HepG2 (cell line): ENCODE measurements at regions not wholly inside any gene's neighbourhood (a gene's known extent, or its start where the extent isn't known, plus 50 kb on each side); places are given as distances from the start of the nearest gene placed in this dataset.

Experiments used
- ATAC-seq: fragments of 200-7000 bp; cut with Tn5 transposase; 3 replicates; pipeline ENCODE4 v1.9.1; 2020; ENCODE audit warnings: mild to moderate bottlenecking, moderate library complexity
- BruUV-seq: library from RNA; stranded (reverse); fragments of 400-500 nt; replicated peaks from 2 replicates; lab custom pipeline; 2021; lab: Mats Ljungman, UMichigan
- CTCF ChIA-PET: fragments of 300-600 bp; formaldehyde crosslinking; extraction: SDS; loops from one replicate; lab custom pipeline; 2021; ENCODE audit warnings: low total read pairs, inconsistent platforms, low intra/inter-chr PET ratio; lab: Yijun Ruan, JAX
- POLR2A ChIA-PET: fragments of 350-600 bp; sonication (Branson Sonifier 250); formaldehyde crosslinking; loops from one replicate; lab custom pipeline; 2020; ENCODE audit warnings: antibody characterized with exemption, inconsistent platforms; lab: Yijun Ruan, JAX
- DNase-seq: peaks from one replicate; pipeline ENCODE4 v3.0.0-alpha.2; 2015; ENCODE audit warnings: low spot score
- FAIRE-seq: peaks from 3 replicates; lab custom pipeline; 2011; peaks lifted over from hg19 to GRCh38; lab: Jason Lieb, UNC
- H2AFZ ChIP-seq: one replicate; pipeline ENCODE4 v1.6.1; 2011; ENCODE audit warnings: low read length, inconsistent platforms
- H3K27ac ChIP-seq: fragments of 300-600 bp; 3 replicates; pipeline ENCODE4 v1.8.0; 2011; ENCODE audit warnings: mixed run types, mild to moderate bottlenecking, mixed read lengths, low read length, inconsistent platforms; ENCODE audit not compliant: insufficient read depth; ENCODE audit errors: extremely low read length
- H3K27me3 ChIP-seq, 2 experiments: fragments of 200-600 bp in 1 of 2; 2 replicates in 1 of 2; 3 replicates in 1 of 2; pipeline versions ENCODE4 v1.6.0 to v1.8.0; 2011; ENCODE audit warnings: low read length in 2 of 2, mild to moderate bottlenecking in 2 of 2, moderate library complexity in 2 of 2, inconsistent platforms in 1 of 2; ENCODE audit not compliant: insufficient read depth in 2 of 2, control insufficient read depth in 1 of 2
- H3K36me3 ChIP-seq, 2 experiments: fragments of 200-600 bp in 1 of 2; replicated peaks in 1 of 2; 2 replicates in 1 of 2; 3 replicates in 1 of 2; pipeline versions ENCODE4 v1.5.1 to v1.8.0; 2011; ENCODE audit warnings: low read length in 2 of 2, inconsistent platforms in 1 of 2; ENCODE audit not compliant: insufficient read depth in 2 of 2, control insufficient read depth in 1 of 2
- H3K4me1 ChIP-seq: 2 replicates; pipeline ENCODE4 v1.5.1; 2012; ENCODE audit warnings: low read length, inconsistent platforms; ENCODE audit not compliant: insufficient read depth
- H3K4me2 ChIP-seq: 2 replicates; pipeline ENCODE4 v1.6.0; 2011; ENCODE audit warnings: low read depth, low read length, inconsistent platforms
- H3K4me3 ChIP-seq, 3 experiments: fragments of 200-600 bp in 1 of 3; sonication (generic), shearing (Covaris generic) in 1 of 3; replicated peaks in 1 of 3; 2 replicates each; pipeline ENCODE4 v1.5.1; 2011 to 2016; ENCODE audit warnings: low read length in 3 of 3, inconsistent platforms in 2 of 3, low read depth in 2 of 3, mild to moderate bottlenecking in 2 of 3, control low read depth in 1 of 3, mixed read lengths in 1 of 3; ENCODE audit not compliant: insufficient read depth in 1 of 3
- H3K79me2 ChIP-seq: one replicate; pipeline ENCODE4 v1.6.1; 2011; ENCODE audit warnings: low read length, inconsistent platforms; ENCODE audit not compliant: insufficient read depth
- H3K9ac ChIP-seq: 2 replicates; pipeline ENCODE4 v1.6.0; 2011; ENCODE audit warnings: mild to moderate bottlenecking, low read depth, low read length, inconsistent platforms; ENCODE audit not compliant: insufficient read depth
- H3K9me3 ChIP-seq: 2 replicates; pipeline ENCODE4 v1.5.1; 2012; ENCODE audit warnings: mild to moderate bottlenecking, low read length
- H4K20me1 ChIP-seq: 2 replicates; pipeline ENCODE4 v1.6.0; 2011; ENCODE audit warnings: inconsistent platforms, mild to moderate bottlenecking, low read length, moderate library complexity; ENCODE audit not compliant: insufficient read depth
- MTF1 ChIP-seq: sonication (generic); formaldehyde crosslinking; IDR thresholded peaks from 2 replicates; pipeline ENCODE4 v1.5.0; 2020; ENCODE audit warnings: missing genetic modification reagents
- SMAD9 ChIP-seq: sonication (generic); formaldehyde crosslinking; IDR thresholded peaks from 2 replicates; pipeline ENCODE4 v1.5.1; 2020; ENCODE audit warnings: mild to moderate bottlenecking, missing genetic modification reagents
- ZBTB20 ChIP-seq: sonication (generic); formaldehyde crosslinking; IDR thresholded peaks from 2 replicates; pipeline ENCODE4 v1.8.1; 2023; ENCODE audit warnings: missing genetic modification reagents, low read depth, mild to moderate bottlenecking, borderline replicate concordance
- WGBS: methylation state at CpG from one replicate; pipeline ENCODE4 v1.1.6; 2017; ENCODE audit warnings: low lambda C conversion rate; 5-methylcytosine and 5-hydroxymethylcytosine counted together
- in situ Hi-C: cut with HindIII; loops from 2 replicates; pipeline ENCODE4 v1.10.0; 2017; ENCODE audit warnings: low pct_unique_long_range_greater_than_20kb; ENCODE audit not compliant: extremely low pct_ligation_motif_present
- intact Hi-C: fragments of 100-400 bp; cut with micrococcal nuclease; formaldehyde crosslinking; loops from one replicate; pipeline ENCODE4 v1.10.0; 2022; ENCODE audit not compliant: unreplicated experiment
- TF ChIP-seq, protein P1 (sequence below): sonication (generic); formaldehyde crosslinking; IDR thresholded peaks from 2 replicates; pipeline ENCODE4 v1.8.1; 2022; ENCODE audit warnings: mild to moderate bottlenecking, missing genetic modification reagents
- TF ChIP-seq, protein P2 (sequence below): sonication (generic); formaldehyde crosslinking; IDR thresholded peaks from 2 replicates; pipeline ENCODE4 v1.9.0; 2022; ENCODE audit warnings: low read depth, missing genetic modification reagents

DNA sequence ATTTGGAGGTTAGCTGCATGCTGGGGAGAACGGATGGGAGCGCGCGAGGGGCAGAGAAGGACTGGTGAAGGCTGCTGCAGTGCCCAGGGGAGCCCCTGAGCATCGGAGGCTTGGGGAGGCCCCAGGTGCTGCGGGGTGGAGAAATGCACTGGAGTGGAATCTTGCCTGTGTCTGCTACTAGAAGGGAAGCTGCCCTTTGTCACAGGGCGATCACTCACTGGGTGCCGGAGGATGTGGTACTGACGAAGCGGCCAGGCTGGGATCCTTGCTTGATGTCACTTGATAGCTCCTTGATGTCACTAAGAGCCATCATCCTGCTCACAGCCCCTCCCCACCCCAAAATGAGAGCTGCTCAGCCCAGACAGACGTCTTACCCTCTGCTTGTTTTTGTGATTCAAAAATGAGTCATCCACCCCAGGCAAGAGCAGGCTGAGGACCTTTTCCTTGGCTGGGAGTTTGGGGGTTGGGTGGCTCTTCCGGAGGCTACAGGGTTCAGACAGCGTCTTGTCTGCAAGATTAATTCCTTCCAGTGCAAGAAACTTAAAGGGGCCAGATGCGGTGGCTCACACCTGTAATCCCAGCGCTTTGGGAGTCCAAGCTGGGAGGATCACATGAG lies 62.6 kb upstream of the PMEPA1 start:
- H3K4me3 ChIP-seq: no peak overlapping the region
- H3K4me2 ChIP-seq: no peak overlapping the region
- H3K27ac ChIP-seq: no peak overlapping the region
- no peaks in the 10 kb centered on the region for H3K9me3 ChIP-seq
- POLR2A ChIA-PET: no interaction called here
- H4K20me1 ChIP-seq: no peaks in the 10 kb centered on the region
- no peak for ATAC-seq
- in situ Hi-C loops: no loop called here
- H3K4me1 ChIP-seq: no peaks in the 10 kb centered on the region
- no TSS peak for BruUV-seq
- TF ChIP-seq ZBTB20: no peak
- TF ChIP-seq, protein P1, sequence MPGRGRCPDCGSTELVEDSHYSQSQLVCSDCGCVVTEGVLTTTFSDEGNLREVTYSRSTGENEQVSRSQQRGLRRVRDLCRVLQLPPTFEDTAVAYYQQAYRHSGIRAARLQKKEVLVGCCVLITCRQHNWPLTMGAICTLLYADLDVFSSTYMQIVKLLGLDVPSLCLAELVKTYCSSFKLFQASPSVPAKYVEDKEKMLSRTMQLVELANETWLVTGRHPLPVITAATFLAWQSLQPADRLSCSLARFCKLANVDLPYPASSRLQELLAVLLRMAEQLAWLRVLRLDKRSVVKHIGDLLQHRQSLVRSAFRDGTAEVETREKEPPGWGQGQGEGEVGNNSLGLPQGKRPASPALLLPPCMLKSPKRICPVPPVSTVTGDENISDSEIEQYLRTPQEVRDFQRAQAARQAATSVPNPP (CRISPR knock-in tag): no peak
- no peak for TF ChIP-seq MTF1
- no peak for TF ChIP-seq SMAD9 (CRISPR knock-in tag)
- TF ChIP-seq, protein P2, sequence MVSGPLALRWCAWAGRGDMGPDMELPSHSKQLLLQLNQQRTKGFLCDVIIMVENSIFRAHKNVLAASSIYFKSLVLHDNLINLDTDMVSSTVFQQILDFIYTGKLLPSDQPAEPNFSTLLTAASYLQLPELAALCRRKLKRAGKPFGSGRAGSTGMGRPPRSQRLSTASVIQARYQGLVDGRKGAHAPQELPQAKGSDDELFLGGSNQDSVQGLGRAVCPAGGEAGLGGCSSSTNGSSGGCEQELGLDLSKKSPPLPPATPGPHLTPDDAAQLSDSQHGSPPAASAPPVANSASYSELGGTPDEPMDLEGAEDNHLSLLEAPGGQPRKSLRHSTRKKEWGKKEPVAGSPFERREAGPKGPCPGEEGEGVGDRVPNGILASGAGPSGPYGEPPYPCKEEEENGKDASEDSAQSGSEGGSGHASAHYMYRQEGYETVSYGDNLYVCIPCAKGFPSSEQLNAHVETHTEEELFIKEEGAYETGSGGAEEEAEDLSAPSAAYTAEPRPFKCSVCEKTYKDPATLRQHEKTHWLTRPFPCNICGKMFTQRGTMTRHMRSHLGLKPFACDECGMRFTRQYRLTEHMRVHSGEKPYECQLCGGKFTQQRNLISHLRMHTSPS (CRISPR knock-in tag): no peak
- TF ChIP-seq, all 625 proteins: peak for 0
- Histone ChIP-seq H3K79me2 (no peaks in the 10 kb centered on the region), H3K9ac (no peak overlapping the region), H3K36me3 (no peaks in the 10 kb centered on the region), H3K27me3 (peaks cover 11 to 68% of the 10 kb centered on the region in 2 experiments; a peak in 4 of 5 replicates), H2AFZ (no peak overlapping the region)
- 48% methylated on average over 15 of the region's 15 CpGs for WGBS
- DNase-seq (no peak), FAIRE-seq (no peak)
- intact Hi-C loops: no loop called here
- CTCF ChIA-PET: no interaction called here
